ENCODE measurements at regions not wholly inside any gene's neighbourhood (a gene's known extent, or its start where the extent isn't known, plus 50 kb on each side); places are given as distances from the start of the nearest gene placed in this dataset.

DNA sequence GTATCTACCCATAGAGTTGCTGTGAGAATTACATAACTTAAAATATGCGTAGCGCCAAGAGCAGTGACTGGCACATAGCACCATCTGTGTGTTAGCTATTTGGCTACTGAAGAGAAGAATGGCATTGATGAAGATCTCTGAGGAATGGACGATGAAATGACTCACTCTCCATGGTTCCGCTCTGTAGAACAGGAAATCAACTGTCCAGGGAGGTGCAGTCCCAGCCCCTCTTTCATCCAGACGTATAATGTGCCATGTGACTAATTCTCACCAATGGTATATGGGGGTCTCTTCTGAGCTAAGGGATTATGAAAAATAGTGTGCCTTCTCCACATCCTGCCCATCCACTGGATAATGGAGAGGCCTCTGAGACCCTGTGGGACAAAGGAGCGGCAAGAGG, 254.8 kb downstream of the CYP26B1 start:
- DNase-seq, result no peak
- Histone ChIP-seq H3K4me3 (no peak overlapping the region), H3K27ac (no peak overlapping the region), H3K36me3 (ENCODE audit: insufficient read depth in 1 of 2, low read depth in 1 of 2) (no peaks in the 10 kb centered on the region), H3K27me3 (ENCODE audit: insufficient read depth in 3 of 3, low read length in 2 of 3) (no peaks in the 10 kb centered on the region), H3K9me3 (no peaks in the 10 kb centered on the region), H3K4me1 (no peaks in the 10 kb centered on the region)
- TF ChIP-seq, protein P1, sequence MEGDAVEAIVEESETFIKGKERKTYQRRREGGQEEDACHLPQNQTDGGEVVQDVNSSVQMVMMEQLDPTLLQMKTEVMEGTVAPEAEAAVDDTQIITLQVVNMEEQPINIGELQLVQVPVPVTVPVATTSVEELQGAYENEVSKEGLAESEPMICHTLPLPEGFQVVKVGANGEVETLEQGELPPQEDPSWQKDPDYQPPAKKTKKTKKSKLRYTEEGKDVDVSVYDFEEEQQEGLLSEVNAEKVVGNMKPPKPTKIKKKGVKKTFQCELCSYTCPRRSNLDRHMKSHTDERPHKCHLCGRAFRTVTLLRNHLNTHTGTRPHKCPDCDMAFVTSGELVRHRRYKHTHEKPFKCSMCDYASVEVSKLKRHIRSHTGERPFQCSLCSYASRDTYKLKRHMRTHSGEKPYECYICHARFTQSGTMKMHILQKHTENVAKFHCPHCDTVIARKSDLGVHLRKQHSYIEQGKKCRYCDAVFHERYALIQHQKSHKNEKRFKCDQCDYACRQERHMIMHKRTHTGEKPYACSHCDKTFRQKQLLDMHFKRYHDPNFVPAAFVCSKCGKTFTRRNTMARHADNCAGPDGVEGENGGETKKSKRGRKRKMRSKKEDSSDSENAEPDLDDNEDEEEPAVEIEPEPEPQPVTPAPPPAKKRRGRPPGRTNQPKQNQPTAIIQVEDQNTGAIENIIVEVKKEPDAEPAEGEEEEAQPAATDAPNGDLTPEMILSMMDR (IDR thresholded peaks at IDR 0.05), result no peak
- 84 to 86% (median 85%) methylated on average over 6 of the region's 6 CpGs for WGBS, 3 donors
- intact Hi-C loops (cut with DNase I), result no loop called here
- no peak for ATAC-seq

DNA sequence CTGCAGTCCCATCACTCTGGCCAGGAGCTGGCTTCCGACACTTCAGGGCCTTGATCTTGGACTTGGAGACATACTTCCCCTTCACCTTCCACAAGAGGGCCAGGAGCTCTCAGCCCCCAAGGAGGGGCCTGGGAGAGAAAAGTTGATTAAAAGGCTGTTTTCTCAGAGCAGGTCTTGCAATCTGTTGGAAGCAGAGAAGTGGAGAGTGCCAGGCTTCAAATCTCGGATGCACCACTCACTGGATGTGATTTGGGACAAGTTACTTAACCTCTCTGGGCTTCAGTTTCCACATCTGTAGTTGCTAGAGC, 255.3 kb downstream of the CYP26B1 start:
- TF ChIP-seq, protein P1 (IDR thresholded peaks at IDR 0.05), result no peak

DNA sequence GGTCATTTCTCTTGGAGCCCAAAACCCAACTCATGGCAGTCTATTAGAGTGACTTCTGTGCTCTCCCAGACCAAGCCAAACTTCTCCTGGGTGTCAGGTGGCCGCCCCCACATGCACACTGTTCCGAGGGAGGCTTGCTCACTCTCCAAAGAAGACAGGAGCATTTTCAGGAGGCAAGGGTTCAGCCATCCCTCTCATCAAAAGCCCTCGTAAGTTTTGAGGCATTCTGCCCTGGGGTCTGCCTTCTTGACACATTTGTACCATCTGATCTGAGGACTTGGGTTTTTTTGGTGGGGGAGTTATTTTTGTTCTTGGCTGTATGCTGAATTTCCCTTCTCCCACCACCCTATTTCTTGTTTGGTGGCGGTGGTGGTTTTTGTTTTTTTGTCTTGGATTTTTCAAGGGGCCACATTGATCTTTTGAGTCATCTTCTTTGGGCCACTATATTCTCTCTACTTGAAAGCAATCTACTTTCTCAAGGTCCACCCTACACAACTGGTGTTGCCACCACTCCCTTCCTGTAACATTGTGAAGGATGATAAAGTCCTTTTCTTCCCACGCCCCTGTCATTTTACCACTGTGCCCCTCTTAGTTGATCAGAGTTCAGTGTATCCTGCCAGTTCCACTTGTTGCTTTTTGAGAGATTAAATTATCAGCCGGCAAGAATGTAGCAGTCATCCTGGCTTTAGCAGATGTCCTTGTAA, 255.8 kb downstream of the CYP26B1 start:
- Histone ChIP-seq H3K27ac (no peak overlapping the region), H3K27me3 (ENCODE audit: insufficient read depth in 3 of 3, low read length in 2 of 3) (no peaks in the 10 kb centered on the region), H3K36me3 (ENCODE audit: insufficient read depth in 1 of 2, low read depth in 1 of 2) (no peaks in the 10 kb centered on the region), H3K4me3 (no peak overlapping the region), H3K4me1 (no peaks in the 10 kb centered on the region), H3K9me3 (no peaks in the 10 kb centered on the region)
- 77 to 82% (median 81%) methylated on average over 6 of the region's 6 CpGs for WGBS, 3 donors
- intact Hi-C loops (cut with DNase I), result no loop called here
- ATAC-seq (no peak), DNase-seq (no peak)
- TF ChIP-seq, protein P1 (IDR thresholded peaks at IDR 0.05), result no peak

More for the DNA sequence above, 255.3 kb downstream of the CYP26B1 start:
- no peaks in the 10 kb centered on the region for H3K9me3 ChIP-seq
- no peak overlapping the region for H3K4me3 ChIP-seq
- ATAC-seq (no peak), DNase-seq (no peak)
- H3K27me3 ChIP-seq (ENCODE audit: insufficient read depth in 3 of 3, low read length in 2 of 3), result no peaks in the 10 kb centered on the region
- WGBS, 3 donors, result 81 to 95% (median 81%) methylated on average over 2 of the region's 2 CpGs
- intact Hi-C loops (cut with DNase I), result no loop called here
- no peaks in the 10 kb centered on the region for H3K36me3 ChIP-seq (ENCODE audit: insufficient read depth in 1 of 2, low read depth in 1 of 2)
- no peak overlapping the region for H3K27ac ChIP-seq
- H3K4me1 ChIP-seq, result no peaks in the 10 kb centered on the region

DNA sequence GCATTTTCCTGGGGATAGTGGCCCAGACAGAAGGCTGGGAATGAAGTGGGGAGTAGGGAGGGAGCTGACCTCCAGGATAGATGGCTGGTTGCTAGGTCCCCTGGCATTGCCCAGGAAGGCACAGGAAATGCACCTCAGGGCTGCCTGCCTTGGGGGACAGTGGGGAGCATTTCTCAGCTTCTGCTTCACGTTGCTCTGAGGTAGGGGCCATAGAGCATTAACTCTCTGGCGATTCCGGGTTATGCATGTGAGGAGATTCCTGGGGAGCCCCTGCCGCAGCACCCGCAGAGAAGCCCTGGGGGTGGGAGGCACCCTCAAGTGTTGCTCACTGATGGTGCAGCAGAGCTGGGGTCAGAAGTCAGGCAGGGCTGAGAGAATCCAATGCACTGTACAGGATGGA, 256.5 kb downstream of the CYP26B1 start:
- TF ChIP-seq, protein P1 (IDR thresholded peaks at IDR 0.05), result no peak
- intact Hi-C loops (cut with DNase I), result no loop called here
- no peak overlapping the region for H3K27ac ChIP-seq
- H3K27me3 ChIP-seq (ENCODE audit: insufficient read depth in 3 of 3, low read length in 2 of 3), result no peaks in the 10 kb centered on the region
- H3K9me3 ChIP-seq, result no peaks in the 10 kb centered on the region
- no peaks in the 10 kb centered on the region for H3K36me3 ChIP-seq (ENCODE audit: insufficient read depth in 1 of 2, low read depth in 1 of 2)
- DNase-seq, result no peak
- ATAC-seq, result no peak
- WGBS, 3 donors, result 91 to 94% (median 94%) methylated on average over 5 of the region's 5 CpGs
- no peaks in the 10 kb centered on the region for H3K4me1 ChIP-seq
- no peak overlapping the region for H3K4me3 ChIP-seq

Measured in psoas muscle (tissue), 7 donors.